ENCODE measurements at regions not wholly inside any gene's neighbourhood (a gene's known extent, or its start where the extent isn't known, plus 50 kb on each side); places are given as distances from the start of the nearest gene placed in this dataset.

DNA sequence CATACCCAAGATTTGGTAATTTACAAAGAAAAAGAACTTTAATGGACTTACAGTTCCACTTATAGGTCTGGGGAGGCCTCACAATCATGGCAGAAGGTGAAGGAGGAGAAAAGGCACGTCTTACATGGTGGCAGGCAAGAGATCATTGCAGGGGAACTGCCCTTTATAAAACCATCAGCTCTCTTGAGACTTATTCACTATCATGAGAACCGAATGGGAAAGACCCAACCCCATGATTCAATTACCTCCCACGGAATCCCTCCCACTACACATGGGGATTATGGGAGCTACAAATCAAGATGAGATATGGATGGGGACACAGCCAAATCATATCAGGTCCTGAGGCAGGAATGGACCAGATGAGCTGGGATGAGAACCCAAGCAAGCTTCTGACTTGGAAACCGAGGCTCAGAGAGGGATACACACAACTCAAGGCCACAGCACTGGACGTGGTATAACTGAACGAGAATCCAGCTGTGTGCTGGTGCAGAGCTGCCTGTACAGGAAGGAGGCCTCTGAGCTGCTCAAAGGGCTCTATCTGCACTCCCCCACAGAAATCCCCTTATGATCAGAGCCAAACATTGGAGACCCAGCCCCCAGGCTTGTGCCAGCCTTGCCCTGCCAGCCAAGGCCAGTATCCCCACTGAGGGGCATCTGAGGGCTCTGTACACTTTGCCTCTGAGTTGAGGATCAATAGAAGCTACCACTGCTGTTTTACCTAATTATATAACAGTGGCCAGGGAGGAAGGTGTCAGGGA, 137.8 kb downstream of the CEBPB start:
- no peak for DNase-seq (ENCODE audit: extremely low read depth, low read depth)
- TF ChIP-seq, protein P1, sequence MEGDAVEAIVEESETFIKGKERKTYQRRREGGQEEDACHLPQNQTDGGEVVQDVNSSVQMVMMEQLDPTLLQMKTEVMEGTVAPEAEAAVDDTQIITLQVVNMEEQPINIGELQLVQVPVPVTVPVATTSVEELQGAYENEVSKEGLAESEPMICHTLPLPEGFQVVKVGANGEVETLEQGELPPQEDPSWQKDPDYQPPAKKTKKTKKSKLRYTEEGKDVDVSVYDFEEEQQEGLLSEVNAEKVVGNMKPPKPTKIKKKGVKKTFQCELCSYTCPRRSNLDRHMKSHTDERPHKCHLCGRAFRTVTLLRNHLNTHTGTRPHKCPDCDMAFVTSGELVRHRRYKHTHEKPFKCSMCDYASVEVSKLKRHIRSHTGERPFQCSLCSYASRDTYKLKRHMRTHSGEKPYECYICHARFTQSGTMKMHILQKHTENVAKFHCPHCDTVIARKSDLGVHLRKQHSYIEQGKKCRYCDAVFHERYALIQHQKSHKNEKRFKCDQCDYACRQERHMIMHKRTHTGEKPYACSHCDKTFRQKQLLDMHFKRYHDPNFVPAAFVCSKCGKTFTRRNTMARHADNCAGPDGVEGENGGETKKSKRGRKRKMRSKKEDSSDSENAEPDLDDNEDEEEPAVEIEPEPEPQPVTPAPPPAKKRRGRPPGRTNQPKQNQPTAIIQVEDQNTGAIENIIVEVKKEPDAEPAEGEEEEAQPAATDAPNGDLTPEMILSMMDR (IDR thresholded peaks at IDR 0.05; ENCODE audit: low read depth, low read length), result no peak

DNA sequence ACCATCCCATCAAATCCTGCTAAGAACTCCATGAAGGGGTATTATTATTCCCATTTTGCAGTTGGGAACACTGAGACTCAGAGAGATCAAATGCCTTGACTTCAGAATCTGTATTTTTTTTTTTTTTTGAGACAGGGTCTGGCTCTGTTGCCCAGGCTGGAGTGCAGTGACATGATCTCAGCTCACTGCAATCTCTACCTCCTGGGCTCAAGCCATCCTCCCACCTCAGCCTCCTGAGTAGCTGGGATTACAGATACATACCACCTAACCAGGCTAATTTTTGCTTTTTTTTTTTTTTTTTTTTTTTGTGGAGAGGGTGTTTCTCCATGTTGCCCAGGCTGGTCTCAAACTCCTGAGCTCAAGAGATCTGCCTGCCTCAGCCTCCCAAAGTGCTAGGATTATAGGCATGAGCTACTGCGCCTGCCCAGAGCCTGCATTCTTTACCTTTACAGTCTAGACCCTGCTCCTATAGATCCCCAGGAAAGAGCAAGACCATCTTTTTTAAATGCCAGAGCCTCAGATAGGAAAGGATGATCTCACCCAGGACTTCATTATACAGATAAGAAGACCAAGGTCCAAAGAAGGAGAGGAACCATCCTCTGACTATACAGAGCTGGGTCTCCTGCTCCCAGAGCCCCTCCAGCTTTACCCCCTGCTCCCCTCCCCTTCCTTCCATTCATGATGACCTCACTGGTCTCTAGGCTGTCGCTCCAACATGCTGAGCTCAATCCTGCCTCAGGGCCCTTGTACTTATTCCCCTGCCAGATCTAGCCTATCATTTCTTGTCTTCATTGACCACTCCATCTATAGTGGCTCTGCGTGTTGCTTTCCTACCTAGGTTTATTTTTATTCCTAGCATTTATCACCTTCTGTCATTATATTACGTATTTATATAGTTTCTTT, 138.6 kb downstream of the CEBPB start:
- TF ChIP-seq, protein P1 (IDR thresholded peaks at IDR 0.05; ENCODE audit: low read depth, low read length), result no peak
- DNase-seq (ENCODE audit: extremely low read depth, low read depth), result no peak

DNA sequence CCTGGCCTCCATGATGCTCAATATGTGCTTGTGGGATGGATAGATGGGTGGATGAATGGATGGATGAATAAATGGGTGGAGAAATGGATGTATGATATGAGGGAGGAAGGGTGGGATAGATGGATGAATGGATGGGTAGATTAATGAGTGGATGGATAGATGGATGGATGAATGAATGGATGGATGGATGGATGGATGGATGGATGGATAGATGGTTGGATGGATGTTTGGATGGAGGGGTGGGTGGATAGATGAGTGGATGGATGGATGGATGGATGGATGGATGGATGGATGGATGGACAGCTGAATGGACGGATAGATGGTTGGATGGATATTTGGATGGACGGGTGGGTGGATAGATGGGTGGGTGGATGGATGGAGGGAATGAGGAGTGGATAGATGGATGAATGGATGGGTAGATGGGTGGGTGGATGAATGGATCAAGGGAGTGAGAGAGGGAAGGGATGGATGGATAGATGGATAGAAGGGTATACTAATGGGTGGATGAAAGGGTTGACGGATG, 139.4 kb downstream of the CEBPB start:
- DNase-seq (ENCODE audit: extremely low read depth, low read depth), result no peak
- TF ChIP-seq, protein P1 (IDR thresholded peaks at IDR 0.05; ENCODE audit: low read depth, low read length), result no peak

DNA sequence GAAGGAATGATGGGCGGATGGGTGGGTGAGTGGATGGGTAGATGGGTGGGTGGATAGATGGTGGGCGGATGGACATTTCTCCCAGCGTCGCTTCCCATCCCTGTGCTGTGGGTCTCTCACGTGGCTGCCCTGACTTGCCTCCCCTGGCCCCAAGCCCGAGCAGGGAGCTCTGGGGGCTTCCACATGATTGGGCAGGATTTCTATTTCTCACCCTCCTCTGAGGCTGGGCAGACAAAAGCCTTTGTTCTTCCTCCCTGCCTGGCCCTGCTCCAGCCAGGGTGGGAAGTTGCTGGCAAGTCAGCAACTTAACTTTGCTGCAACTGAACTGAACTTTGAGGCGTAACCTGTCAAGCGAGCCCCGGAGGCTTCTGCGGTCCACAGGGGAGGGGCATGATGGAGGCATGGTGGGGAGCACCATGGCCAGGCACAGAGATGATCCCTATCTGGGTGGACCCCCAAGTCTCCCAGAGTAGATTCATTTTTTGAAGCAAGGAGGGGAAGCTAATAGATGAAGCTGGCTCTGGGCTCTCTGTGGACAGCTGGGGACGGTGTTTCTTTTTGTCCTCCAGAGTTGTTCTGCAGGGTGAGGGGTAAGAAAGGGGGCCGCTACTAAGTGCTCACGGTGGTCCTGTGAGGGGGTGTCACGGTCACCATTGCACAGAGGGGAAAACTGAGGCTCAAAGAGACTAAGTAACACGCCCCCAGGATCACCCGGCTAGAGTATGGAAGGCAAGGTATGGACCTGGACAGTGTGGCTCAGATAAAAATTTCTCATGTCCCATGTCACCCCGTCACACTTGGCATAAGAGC, 140.1 kb downstream of the CEBPB start:
- no peak for DNase-seq (ENCODE audit: extremely low read depth, low read depth)

DNA sequence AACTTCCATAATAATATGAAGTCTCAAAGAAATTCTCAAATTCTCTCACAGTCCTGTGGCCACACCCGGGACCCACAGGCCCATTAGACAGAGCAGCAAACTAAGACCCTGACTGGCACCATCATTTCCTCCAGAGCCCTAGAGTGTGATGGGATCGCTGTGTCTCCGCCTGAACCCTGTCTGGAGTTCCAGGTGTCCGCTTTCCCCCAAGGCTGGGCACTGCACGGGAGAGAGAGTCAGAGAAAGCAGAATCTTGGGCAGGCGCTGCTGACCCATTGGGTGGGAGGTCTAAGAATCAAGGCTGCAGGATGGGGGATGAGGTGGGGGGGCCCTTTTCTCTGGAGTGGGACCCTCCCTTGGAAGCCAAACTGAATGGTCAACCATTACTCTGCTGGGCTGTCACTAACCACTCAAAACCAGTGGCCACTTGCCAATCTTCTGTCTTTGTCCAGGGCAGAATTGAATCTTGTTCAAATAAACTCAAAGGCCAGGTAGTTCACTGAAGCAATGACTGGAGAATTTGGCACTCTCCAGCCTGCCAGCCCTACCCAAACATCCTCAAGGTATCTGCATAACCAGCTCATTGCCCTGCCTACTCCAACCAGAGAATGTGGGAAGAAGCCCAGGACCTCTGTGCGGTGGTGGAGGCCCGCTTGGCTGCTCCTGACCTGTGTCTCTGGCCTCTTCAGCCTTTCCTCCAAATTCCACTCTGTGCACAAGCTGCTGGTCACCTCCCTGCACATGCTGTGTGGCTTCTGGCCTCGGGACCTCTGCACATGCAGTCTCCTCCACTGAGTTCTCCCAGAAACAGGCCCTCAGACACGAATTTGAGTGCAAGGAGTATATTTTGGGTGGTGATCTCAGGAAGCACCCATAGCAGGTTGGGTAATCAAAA, 141.1 kb downstream of the CEBPB start:
- TF ChIP-seq, protein P1 (IDR thresholded peaks at IDR 0.05; ENCODE audit: low read depth, low read length), result no peak
- no peak for DNase-seq (ENCODE audit: extremely low read depth, low read depth)

More for the DNA sequence above, 140.1 kb downstream of the CEBPB start:
- TF ChIP-seq, protein P1 (IDR thresholded peaks at IDR 0.05; ENCODE audit: low read depth, low read length), result no peak

DNA sequence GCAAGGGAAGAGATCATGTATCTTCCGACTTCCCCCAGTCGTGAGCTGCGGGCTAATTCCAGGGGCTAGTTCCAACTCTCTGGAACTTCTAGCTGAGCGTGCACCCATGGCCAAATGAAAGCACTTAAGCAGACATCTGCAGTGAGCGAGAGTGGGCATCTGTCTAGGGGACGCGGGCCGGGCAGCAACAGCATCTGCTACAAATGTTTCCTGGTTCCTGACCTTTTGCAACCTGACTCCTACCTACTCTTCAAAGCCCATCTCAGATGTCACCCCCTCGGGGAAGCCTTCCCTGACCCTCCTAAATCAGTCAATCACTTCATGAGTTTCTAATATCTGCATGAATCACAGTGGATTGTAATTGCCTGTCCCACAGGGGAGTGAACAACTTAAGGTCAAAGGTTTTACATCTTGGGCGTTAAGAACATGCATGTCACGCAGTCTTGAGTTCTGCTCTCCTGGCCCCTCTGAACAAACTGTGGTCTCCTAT, 141.9 kb downstream of the CEBPB start:
- TF ChIP-seq, protein P1 (IDR thresholded peaks at IDR 0.05; ENCODE audit: low read depth, low read length), result no peak
- DNase-seq (ENCODE audit: extremely low read depth, low read depth), result no peak
